PC-3 (cell line): ENCODE measurements at regions not wholly inside any gene's neighbourhood (a gene's known extent, or its start where the extent isn't known, plus 50 kb on each side); places are given as distances from the start of the nearest gene placed in this dataset.

ENCODE experiments used
- ATAC-seq: fragments of 200-7000 bp; cut with Tn5 transposase; 2 replicates; pipeline ENCODE4 v1.9.1; 2020; ENCODE audit warnings: mild to moderate bottlenecking, moderate library complexity
- BruUV-seq: library from RNA; stranded (reverse); fragments of 400-500 nt; replicated peaks from 2 replicates; lab custom pipeline; 2021; lab: Mats Ljungman, UMichigan
- CTCF ChIA-PET: fragments of 300-600 bp; sonication (Branson Sonifier 250); formaldehyde crosslinking; loops from one replicate; lab custom pipeline; 2022; ENCODE audit warnings: antibody characterized with exemption; lab: Charles Lee
- POLR2A ChIA-PET: fragments of 300-600 bp; sonication (Branson Sonifier 250); formaldehyde crosslinking; loops from one replicate; lab custom pipeline; 2022; ENCODE audit warnings: antibody characterized with exemption; ENCODE audit not compliant: unreplicated experiment; lab: Charles Lee
- DNase-seq: peaks from one replicate; pipeline ENCODE4 v3.0.0-alpha.2; 2015
- H2AFZ ChIP-seq: fragments of 300-600 bp; sonication (generic); 2 replicates; pipeline ENCODE4 v1.6.0; 2016; ENCODE audit warnings: antibody characterized with exemption, low read length
- H3F3A ChIP-seq: fragments of 300-600 bp; sonication (generic); one replicate; pipeline ENCODE4 v1.6.0; 2017; ENCODE audit warnings: antibody characterized with exemption, low read length, control low read depth, mild to moderate bottlenecking; ENCODE audit not compliant: unreplicated experiment
- H3K27ac ChIP-seq: fragments of 300-600 bp; sonication (generic); 2 replicates; pipeline ENCODE4 v1.5.1; 2016; ENCODE audit warnings: mild to moderate bottlenecking, low read length
- H3K27me3 ChIP-seq: fragments of 300-600 bp; sonication (generic); 2 replicates; pipeline ENCODE4 v1.6.1; 2016; ENCODE audit warnings: low read length, mixed read lengths
- H3K36me3 ChIP-seq: fragments of 300-600 bp; sonication (generic); 2 replicates; pipeline ENCODE4 v1.6.1; 2016; ENCODE audit warnings: low read depth, mixed run types, low read length, mixed read lengths
- H3K4me1 ChIP-seq: fragments of 300-600 bp; sonication (generic); 2 replicates; pipeline ENCODE4 v1.5.1; 2016; ENCODE audit warnings: low read length; ENCODE audit not compliant: insufficient read depth
- H3K4me2 ChIP-seq: fragments of 300-600 bp; sonication (generic); 2 replicates; pipeline ENCODE4 v1.6.0; 2016; ENCODE audit warnings: low read length
- H3K4me3 ChIP-seq: fragments of 300-600 bp; sonication (generic); 2 replicates; pipeline ENCODE4 v1.5.1; 2016; ENCODE audit warnings: mild to moderate bottlenecking, low read length, mixed read lengths
- H3K79me2 ChIP-seq: fragments of 300-600 bp; sonication (generic); 2 replicates; pipeline ENCODE4 v1.6.1; 2017; ENCODE audit warnings: low read length, mixed read lengths
- H3K9ac ChIP-seq: fragments of 300-600 bp; sonication (generic); 2 replicates; pipeline ENCODE4 v1.6.0; 2016; ENCODE audit warnings: mild to moderate bottlenecking, low read length
- H3K9me2 ChIP-seq: fragments of 300-600 bp; sonication (generic); replicated peaks from 2 replicates; pipeline ENCODE4 v1.6.1; 2016; ENCODE audit warnings: mixed run types, low read length, mixed read lengths
- H3K9me3 ChIP-seq: fragments of 300-600 bp; sonication (generic); 2 replicates; pipeline ENCODE4 v1.6.1; 2016; ENCODE audit warnings: low read length, mixed read lengths
- H4K20me1 ChIP-seq: fragments of 300-600 bp; sonication (generic); 2 replicates; pipeline ENCODE4 v1.6.1; 2016; ENCODE audit warnings: low read length, mixed read lengths
- CTCF ChIP-seq: fragments of 300-600 bp; sonication (generic); conservative IDR thresholded peaks from 2 replicates; pipeline ENCODE4 v1.5.1; 2017; ENCODE audit warnings: antibody characterized with exemption, low read depth, mild to moderate bottlenecking, low read length
- EZH2 ChIP-seq: fragments of 300-600 bp; sonication (generic); IDR thresholded peaks from one replicate; pipeline ENCODE4 v1.6.1; 2017; ENCODE audit warnings: antibody characterized with exemption, mild to moderate bottlenecking, low read length; ENCODE audit not compliant: unreplicated experiment
- EZH2phosphoT487 ChIP-seq: fragments of 300-600 bp; sonication (generic); IDR thresholded peaks from 2 replicates; pipeline ENCODE4 v1.6.1; 2018; ENCODE audit warnings: mild to moderate bottlenecking, antibody characterized with exemption, low read length, borderline replicate concordance
- intact Hi-C: fragments of 100-400 bp; cut with micrococcal nuclease; formaldehyde crosslinking; loops from 2 replicates; pipeline ENCODE4 v1.9.0; 2023

- intact Hi-C loops: no loop called here
- H4K20me1 ChIP-seq: no peaks in the 10 kb centered on the region
- TF ChIP-seq EZH2phosphoT487 (no peak), CTCF (no peak), EZH2 (no peak)
Measured at GRCh38 chr17:15157051-15157450, 108.1 kb downstream of the PMP22 start.

GRCh38 chr17:15154618-15155017 is 110.5 kb downstream of the PMP22 start:
- Histone ChIP-seq H2AFZ (no peak overlapping the region), H4K20me1 (no peaks in the 10 kb centered on the region), H3K27ac (no peak overlapping the region), H3K27me3 (peaks cover 64% of the 10 kb centered on the region), H3K79me2 (no peaks in the 10 kb centered on the region), H3K4me3 (no peak overlapping the region), H3K36me3 (no peaks in the 10 kb centered on the region), H3K4me1 (no peaks in the 10 kb centered on the region), H3F3A (no peaks in the 10 kb centered on the region), H3K9me2 (no peaks in the 10 kb centered on the region), H3K9me3 (no peaks in the 10 kb centered on the region), H3K4me2 (no peak overlapping the region), H3K9ac (no peak overlapping the region)
- ChIA-PET POLR2A (no interaction called here), CTCF (no interaction called here)
- ATAC-seq (no peak), DNase-seq (no peak)
- TF ChIP-seq EZH2: no peak
- no TSS peak for BruUV-seq
- intact Hi-C loops: no loop called here

More at GRCh38 chr17:15157051-15157450, 108.1 kb downstream of the PMP22 start:
- ChIA-PET CTCF (no interaction called here), POLR2A (no interaction called here)
- no peaks in the 10 kb centered on the region for H3K79me2 ChIP-seq
- no TSS peak for BruUV-seq
- ATAC-seq (no peak), DNase-seq (no peak)
- H3K27me3 ChIP-seq: peaks cover 80% of the 10 kb centered on the region
- no peak overlapping the region for H2AFZ ChIP-seq
- H3K36me3 ChIP-seq: no peaks in the 10 kb centered on the region
- no peaks in the 10 kb centered on the region for H3K9me3 ChIP-seq
- no peak overlapping the region for H3K27ac ChIP-seq
- H3K4me2 ChIP-seq: no peak overlapping the region
- no peak overlapping the region for H3K4me3 ChIP-seq
- no peak overlapping the region for H3K9ac ChIP-seq
- H3K4me1 ChIP-seq: no peaks in the 10 kb centered on the region
- no peaks in the 10 kb centered on the region for H3F3A ChIP-seq
- no peaks in the 10 kb centered on the region for H3K9me2 ChIP-seq

- no peak for ATAC-seq
- ChIA-PET CTCF (no interaction called here), POLR2A (no interaction called here)
- H3K4me3 ChIP-seq: no peak overlapping the region
- H3K36me3 ChIP-seq: no peaks in the 10 kb centered on the region
- H3K9me3 ChIP-seq: no peaks in the 10 kb centered on the region
- H3K4me1 ChIP-seq: no peaks in the 10 kb centered on the region
- no peak overlapping the region for H3K4me2 ChIP-seq
- no peak overlapping the region for H3K9ac ChIP-seq
- TF ChIP-seq EZH2 (no peak), EZH2phosphoT487 (no peak), CTCF (no peak)
- no peak overlapping the region for H2AFZ ChIP-seq
- no peaks in the 10 kb centered on the region for H3K9me2 ChIP-seq
- H3F3A ChIP-seq: no peaks in the 10 kb centered on the region
- no peak overlapping the region for H3K27ac ChIP-seq
- no peaks in the 10 kb centered on the region for H4K20me1 ChIP-seq
- intact Hi-C loops: no loop called here
- BruUV-seq: no TSS peak
- H3K79me2 ChIP-seq: no peaks in the 10 kb centered on the region
- H3K27me3 ChIP-seq: peaks cover 68% of the 10 kb centered on the region
- DNase-seq: no peak
Measured at GRCh38 chr17:15145621-15146020, 119.5 kb downstream of the PMP22 start.
